Gastroesophageal sphincter (tissue), 3 donors: ENCODE measurements at regions not wholly inside any gene's neighbourhood (a gene's known extent, or its start where the extent isn't known, plus 50 kb on each side); places are given as distances from the start of the nearest gene placed in this dataset.

Source experiments
- CTCF ChIP-seq, 4 experiments: fragments of 200-600 bp in 2 of 4; fragments of 450-650 bp in 2 of 4; sonication (generic) in 1 of 4; IDR thresholded peaks; one replicate each; pipeline ENCODE4 v1.5.1; 2017 to 2019; ENCODE audit warnings: antibody characterized with exemption in 4 of 4, mild to moderate bottlenecking in 2 of 4, moderate library complexity in 2 of 4
- EP300 ChIP-seq: sonication (generic); formaldehyde crosslinking; IDR thresholded peaks from one replicate; pipeline ENCODE4 v1.6.1; 2017; ENCODE audit warnings: antibody characterized with exemption, mild to moderate bottlenecking
- POLR2A ChIP-seq, 2 donors: fragments of 450-650 bp; IDR thresholded peaks; one replicate each; pipeline ENCODE4 v1.6.1; 2017; ENCODE audit warnings: antibody characterized with exemption in 2 of 2, mild to moderate bottlenecking in 2 of 2, moderate library complexity in 1 of 2
- POLR2AphosphoS5 ChIP-seq: sonication (generic); formaldehyde crosslinking; IDR thresholded peaks from one replicate; pipeline ENCODE4 v1.6.1; 2017; ENCODE audit warnings: antibody characterized with exemption

- TF ChIP-seq POLR2AphosphoS5: no peak
- TF ChIP-seq POLR2A (IDR thresholded peaks at IDR 0.05): no peak
- TF ChIP-seq CTCF (IDR thresholded peaks at IDR 0.05): no peak
- no peak for TF ChIP-seq EP300
These were observed 451.1 kb downstream of the FOXO1 start for GRCh38 chr13:40215311-40215710.
